Hematopoietic multipotent progenitor cell treated with erythropoietin and hydrocortisone succinate and interleukin-3 and kit ligand, for 15 days (in vitro differentiated cells): ENCODE measurements at regions not wholly inside any gene's neighbourhood (a gene's known extent, or its start where the extent isn't known, plus 50 kb on each side); places are given as distances from the start of the nearest gene placed in this dataset.

Experiments
- DNase-seq: peaks from one replicate; pipeline ENCODE4 v3.0.0-alpha.2; 2015; ENCODE audit warnings: low spot score

GRCh38 chr10:105370692-105371091, 729.6 kb downstream of the SORCS3 start:
- no peak for DNase-seq

GRCh38 chr10:105359708-105360107, 718.6 kb downstream of the SORCS3 start:
- no peak for DNase-seq

DNA sequence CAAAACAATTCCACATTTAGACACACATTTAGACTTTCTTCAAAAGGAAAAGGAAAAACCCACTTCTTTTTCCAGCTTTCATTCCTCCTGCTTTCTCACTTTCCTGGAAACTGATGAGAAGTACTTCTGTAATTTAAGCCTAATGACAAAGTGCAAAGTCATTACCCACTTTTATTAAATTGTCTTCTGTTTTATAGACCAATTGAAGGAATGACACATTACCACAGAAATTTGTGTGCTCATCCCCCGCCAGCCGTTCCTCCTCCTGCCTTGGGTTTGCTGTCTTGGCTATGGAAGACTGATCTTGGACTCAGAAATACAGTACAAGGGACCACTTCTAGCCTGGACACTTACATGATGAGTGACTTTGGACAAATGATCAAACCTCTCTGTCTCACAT, 717.8 kb downstream of the SORCS3 start:
- no peak for DNase-seq

GRCh38 chr10:105356626-105357025, 715.5 kb downstream of the SORCS3 start:
- DNase-seq = no peak

- no peak for DNase-seq
Observed at GRCh38 chr10:105354010-105354409, 712.9 kb downstream of the SORCS3 start.

DNA sequence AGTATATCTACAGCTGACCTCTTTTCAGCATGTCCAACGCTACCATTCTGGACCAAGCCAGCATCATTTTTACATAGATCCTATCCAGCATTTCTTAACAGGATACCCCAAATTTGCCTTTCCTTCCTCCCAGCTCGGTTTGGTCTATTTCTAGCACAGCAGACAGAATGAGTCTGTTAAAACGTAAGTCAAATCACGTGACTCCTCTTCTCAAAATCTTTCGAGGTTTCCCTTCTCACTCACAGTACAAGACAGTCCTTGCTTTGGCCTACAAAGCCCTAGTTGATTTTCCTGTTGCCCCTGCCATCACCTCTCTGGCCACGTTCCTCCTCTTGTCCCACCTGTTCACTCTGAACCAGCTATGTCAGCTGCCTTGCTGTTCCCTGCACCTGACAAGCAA, 711.7 kb downstream of the SORCS3 start:
- no peak for DNase-seq

GRCh38 chr10:105352281-105352680, 711.2 kb downstream of the SORCS3 start:
- DNase-seq = no peak

DNA sequence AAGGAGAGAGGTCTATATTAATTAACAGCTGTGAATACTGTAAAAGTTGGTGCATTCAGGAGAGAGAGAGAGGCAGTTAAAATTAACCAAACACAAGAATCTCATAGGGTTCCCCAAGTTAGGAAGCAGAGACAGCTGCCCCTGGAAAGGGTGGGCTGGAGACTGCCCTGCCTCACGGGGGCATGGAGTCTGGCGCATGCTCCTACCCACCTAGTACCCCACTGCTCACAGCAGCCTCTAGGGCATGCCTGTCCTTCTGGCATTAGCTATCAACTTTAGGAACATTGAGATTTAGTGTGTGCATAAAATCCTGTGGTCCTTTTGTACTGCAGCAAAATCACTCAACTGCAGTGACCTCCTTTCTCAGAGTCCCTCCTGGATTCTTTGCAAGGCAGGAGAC, 710.1 kb downstream of the SORCS3 start:
- no peak for DNase-seq

- no peak for DNase-seq
Observed at GRCh38 chr10:105347487-105347886, 706.4 kb downstream of the SORCS3 start.

DNA sequence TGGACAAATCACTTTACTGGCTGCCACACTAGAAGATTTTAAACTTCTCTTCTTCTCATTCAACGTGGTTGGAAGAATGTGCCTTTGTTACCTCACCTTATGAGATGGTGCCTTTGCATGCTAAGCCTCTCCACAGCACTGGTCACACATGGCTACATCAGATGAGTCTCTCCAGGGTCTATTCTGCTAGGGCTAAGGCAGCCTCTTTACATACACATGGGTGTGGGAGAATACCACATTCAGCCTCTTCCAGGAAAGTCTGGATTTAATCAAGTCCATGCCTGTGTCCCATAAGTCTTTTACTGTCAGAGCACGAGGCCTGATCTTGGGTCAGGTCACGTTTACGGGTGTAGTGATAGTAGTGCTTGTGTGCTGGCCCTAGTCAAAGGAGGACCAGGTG, 701.5 kb downstream of the SORCS3 start:
- no peak for DNase-seq

DNA sequence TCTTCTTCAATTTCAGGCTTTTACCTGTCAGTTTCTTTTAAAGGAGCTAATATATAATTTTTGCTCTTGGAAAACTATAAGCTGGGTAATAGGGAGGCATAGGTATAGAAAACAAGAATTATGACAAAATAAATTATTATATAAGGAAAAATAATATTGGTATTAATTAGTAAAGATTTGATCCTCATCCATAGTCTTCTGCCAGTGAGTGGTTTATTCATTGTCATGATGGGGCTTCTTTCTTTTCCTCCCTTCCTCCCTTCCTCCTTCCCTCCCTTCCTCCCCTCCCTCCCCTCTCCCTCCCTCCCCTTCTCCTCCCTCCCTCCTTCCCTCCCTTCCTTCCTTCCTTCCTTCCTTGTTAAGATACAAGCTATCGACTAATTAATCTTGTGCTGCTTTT, 698.6 kb downstream of the SORCS3 start:
- DNase-seq = no peak

- no peak for DNase-seq
Observed at GRCh38 chr10:105328503-105329133, 687.5 kb downstream of the SORCS3 start.
